IMR-90 (cell line): ENCODE measurements at regions not wholly inside any gene's neighbourhood (a gene's known extent, or its start where the extent isn't known, plus 50 kb on each side); places are given as distances from the start of the nearest gene placed in this dataset.

Experiments
- BHLHE40 ChIP-seq: fragments of 150-350 bp; IDR thresholded peaks from 2 replicates; pipeline ENCODE4 v1.6.1; 2016; ENCODE audit warnings: mild to moderate bottlenecking, low read depth, low read length
- CEBPB ChIP-seq: IDR thresholded peaks from 2 replicates; pipeline ENCODE4 v1.6.1; 2012; ENCODE audit warnings: low read depth, low read length, improper control_type of control experiment
- CHD1 ChIP-seq: IDR thresholded peaks from 2 replicates; pipeline ENCODE4 v1.6.1; 2012; ENCODE audit warnings: low read depth, low read length, improper control_type of control experiment
- ELK1 ChIP-seq: fragments of 150-350 bp; IDR thresholded peaks from 2 replicates; pipeline ENCODE4 v1.6.1; 2016; ENCODE audit warnings: low read depth, mild to moderate bottlenecking, low read length, moderate library complexity, borderline replicate concordance
- FOS ChIP-seq: fragments of 150-350 bp; IDR thresholded peaks from 2 replicates; pipeline ENCODE4 v1.6.1; 2016; ENCODE audit warnings: low read depth, low read length
- POLR2A ChIP-seq: IDR thresholded peaks from 2 replicates; pipeline ENCODE4 v1.6.1; 2012; ENCODE audit warnings: mild to moderate bottlenecking, low read depth, low read length
- RAD21 ChIP-seq: IDR thresholded peaks from 2 replicates; pipeline ENCODE4 v1.6.1; 2012; ENCODE audit warnings: low read length, improper control_type of control experiment
- RCOR1 ChIP-seq: IDR thresholded peaks from 2 replicates; pipeline ENCODE4 v1.6.1; 2012; ENCODE audit warnings: mild to moderate bottlenecking, low read length, improper control_type of control experiment; ENCODE audit not compliant: insufficient replicate concordance
- RFX5 ChIP-seq: IDR thresholded peaks from 2 replicates; pipeline ENCODE4 v1.8.0; 2012; ENCODE audit warnings: low read depth, mild to moderate bottlenecking, low read length, moderate library complexity
- TF ChIP-seq, protein P1 (sequence below): conservative IDR thresholded peaks from 2 replicates; pipeline ENCODE4 v1.5.1; 2012; ENCODE audit warnings: mild to moderate bottlenecking, low read depth, low read length, improper control_type of control experiment

DNA sequence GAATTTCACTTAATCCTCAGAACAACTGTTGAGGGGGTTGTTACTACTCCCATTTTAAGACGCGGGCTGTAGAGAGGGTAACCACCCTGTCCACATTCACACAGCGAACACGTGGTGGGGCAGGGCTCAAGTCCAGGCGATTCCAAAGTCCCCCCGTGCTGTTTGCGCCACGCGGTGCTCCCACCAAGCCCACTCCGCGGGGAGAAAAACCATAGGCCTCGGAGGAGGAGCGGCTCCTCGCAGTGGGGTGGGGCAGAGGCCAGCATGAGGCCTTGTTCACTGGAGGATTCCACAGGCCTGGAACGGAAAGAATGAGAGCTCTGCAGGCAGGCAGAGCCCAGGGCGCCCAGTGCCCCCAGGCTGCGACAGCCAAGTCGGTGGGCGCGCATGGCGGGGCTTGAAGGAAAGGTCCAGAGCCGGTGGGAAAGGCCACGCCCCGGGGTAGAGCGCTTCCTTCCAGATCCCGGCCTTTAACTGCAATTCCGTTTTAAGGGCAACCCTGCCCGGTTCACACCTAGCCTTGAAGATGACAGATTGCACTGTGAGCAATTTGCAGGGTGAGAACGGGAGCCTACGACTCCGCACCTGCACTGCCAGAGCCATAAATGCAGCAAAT is 161.8 kb upstream of the TBL1XR1 start:
- no peak for TF ChIP-seq POLR2A
- TF ChIP-seq, protein P1, sequence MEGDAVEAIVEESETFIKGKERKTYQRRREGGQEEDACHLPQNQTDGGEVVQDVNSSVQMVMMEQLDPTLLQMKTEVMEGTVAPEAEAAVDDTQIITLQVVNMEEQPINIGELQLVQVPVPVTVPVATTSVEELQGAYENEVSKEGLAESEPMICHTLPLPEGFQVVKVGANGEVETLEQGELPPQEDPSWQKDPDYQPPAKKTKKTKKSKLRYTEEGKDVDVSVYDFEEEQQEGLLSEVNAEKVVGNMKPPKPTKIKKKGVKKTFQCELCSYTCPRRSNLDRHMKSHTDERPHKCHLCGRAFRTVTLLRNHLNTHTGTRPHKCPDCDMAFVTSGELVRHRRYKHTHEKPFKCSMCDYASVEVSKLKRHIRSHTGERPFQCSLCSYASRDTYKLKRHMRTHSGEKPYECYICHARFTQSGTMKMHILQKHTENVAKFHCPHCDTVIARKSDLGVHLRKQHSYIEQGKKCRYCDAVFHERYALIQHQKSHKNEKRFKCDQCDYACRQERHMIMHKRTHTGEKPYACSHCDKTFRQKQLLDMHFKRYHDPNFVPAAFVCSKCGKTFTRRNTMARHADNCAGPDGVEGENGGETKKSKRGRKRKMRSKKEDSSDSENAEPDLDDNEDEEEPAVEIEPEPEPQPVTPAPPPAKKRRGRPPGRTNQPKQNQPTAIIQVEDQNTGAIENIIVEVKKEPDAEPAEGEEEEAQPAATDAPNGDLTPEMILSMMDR = no peak
- TF ChIP-seq RAD21 = no peak
- TF ChIP-seq RCOR1 = no peak
- no peak for TF ChIP-seq FOS
- no peak for TF ChIP-seq BHLHE40
- TF ChIP-seq ELK1 = no peak
- TF ChIP-seq CEBPB = no peak
- no peak for TF ChIP-seq CHD1
- no peak for TF ChIP-seq RFX5
